ENCODE measurements at regions not wholly inside any gene's neighbourhood (a gene's known extent, or its start where the extent isn't known, plus 50 kb on each side); places are given as distances from the start of the nearest gene placed in this dataset.

GRCh38 chr18:24761765-24762164 is 301.3 kb downstream of the HRH4 start:
- CTCF ChIA-PET: no interaction called here
- H3K27me3 Mint-ChIP-seq: peaks cover 3% of the 10 kb centered on the region
- no peaks in the 10 kb centered on the region for H3K4me1 Mint-ChIP-seq
- no peaks in the 10 kb centered on the region for H3K9me3 Mint-ChIP-seq (ENCODE audit: low read depth)
- H3K27ac Mint-ChIP-seq: no peak overlapping the region
- DNase-seq: no peak
- no peak overlapping the region for H3K4me3 Mint-ChIP-seq
- no peak for ATAC-seq
- no peaks in the 10 kb centered on the region for H3K36me3 Mint-ChIP-seq

GRCh38 chr18:24762511-24762910 is 302.1 kb downstream of the HRH4 start:
- H3K4me1 Mint-ChIP-seq: no peaks in the 10 kb centered on the region
- H3K4me3 Mint-ChIP-seq: no peak overlapping the region
- H3K27me3 Mint-ChIP-seq: peaks cover 3% of the 10 kb centered on the region
- DNase-seq (no peak), ATAC-seq (no peak)
- no peak overlapping the region for H3K27ac Mint-ChIP-seq
- no peaks in the 10 kb centered on the region for H3K36me3 Mint-ChIP-seq
- H3K9me3 Mint-ChIP-seq (ENCODE audit: low read depth): no peaks in the 10 kb centered on the region
- CTCF ChIA-PET: no interaction called here

GRCh38 chr18:24763765-24764513 is 303.5 kb downstream of the HRH4 start:
- CTCF ChIA-PET: no interaction called here
- H3K27ac Mint-ChIP-seq: no peak overlapping the region
- DNase-seq (no peak), ATAC-seq (no peak)
- H3K27me3 Mint-ChIP-seq: peaks cover 5% of the 10 kb centered on the region
- no peaks in the 10 kb centered on the region for H3K4me1 Mint-ChIP-seq
- peaks cover under 1% of the 10 kb centered on the region for H3K9me3 Mint-ChIP-seq (ENCODE audit: low read depth)
- H3K4me3 Mint-ChIP-seq: no peak overlapping the region
- H3K36me3 Mint-ChIP-seq: no peaks in the 10 kb centered on the region

- H3K4me3 Mint-ChIP-seq: no peak overlapping the region
- DNase-seq: no peak
- H3K27ac Mint-ChIP-seq: no peak overlapping the region
- CTCF ChIA-PET: no interaction called here
- H3K36me3 Mint-ChIP-seq: no peaks in the 10 kb centered on the region
- ATAC-seq: no peak
- peaks cover 5% of the 10 kb centered on the region for H3K27me3 Mint-ChIP-seq
- no peaks in the 10 kb centered on the region for H3K4me1 Mint-ChIP-seq
- peaks cover 2% of the 10 kb centered on the region for H3K9me3 Mint-ChIP-seq (ENCODE audit: low read depth)
Observed at GRCh38 chr18:24764766-24765165, 304.3 kb downstream of the HRH4 start.

DNA sequence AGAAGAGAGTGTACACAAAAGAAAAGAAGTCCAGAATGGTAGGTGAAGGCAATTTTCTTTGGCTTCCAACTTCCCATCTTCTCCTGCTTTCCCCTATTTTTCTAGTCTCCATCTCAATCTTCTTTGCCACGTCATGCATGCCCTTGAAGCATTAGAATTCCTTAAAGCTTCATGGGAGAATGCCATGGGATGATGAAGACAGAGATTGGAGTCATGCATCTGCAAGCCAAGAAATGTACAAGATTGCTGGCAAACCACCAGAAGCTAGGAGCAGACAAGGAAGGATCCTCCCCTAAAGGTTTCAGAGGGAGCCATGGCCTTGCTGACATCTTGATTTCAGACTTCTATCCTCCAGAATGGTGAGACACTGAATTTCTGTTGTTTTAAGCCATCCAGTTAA is 305.9 kb downstream of the HRH4 start:
- no peaks in the 10 kb centered on the region for H3K4me1 Mint-ChIP-seq
- H3K27ac Mint-ChIP-seq: no peak overlapping the region
- H3K27me3 Mint-ChIP-seq: peaks cover 5% of the 10 kb centered on the region
- CTCF ChIA-PET: no interaction called here
- H3K9me3 Mint-ChIP-seq (ENCODE audit: low read depth): peaks cover 2% of the 10 kb centered on the region
- ATAC-seq: no peak
- DNase-seq: no peak
- no peak overlapping the region for H3K4me3 Mint-ChIP-seq
- H3K36me3 Mint-ChIP-seq: no peaks in the 10 kb centered on the region

GRCh38 chr18:24770311-24771024 is 310.0 kb downstream of the HRH4 start:
- Mint-ChIP-seq H3K9me3 (ENCODE audit: low read depth) (peaks cover 2% of the 10 kb centered on the region), H3K4me3 (no peak overlapping the region), H3K27me3 (peaks cover 2% of the 10 kb centered on the region), H3K36me3 (no peaks in the 10 kb centered on the region), H3K4me1 (no peaks in the 10 kb centered on the region), H3K27ac (no peak overlapping the region)
- DNase-seq (no peak), ATAC-seq (no peak)
- CTCF ChIA-PET: no interaction called here

DNA sequence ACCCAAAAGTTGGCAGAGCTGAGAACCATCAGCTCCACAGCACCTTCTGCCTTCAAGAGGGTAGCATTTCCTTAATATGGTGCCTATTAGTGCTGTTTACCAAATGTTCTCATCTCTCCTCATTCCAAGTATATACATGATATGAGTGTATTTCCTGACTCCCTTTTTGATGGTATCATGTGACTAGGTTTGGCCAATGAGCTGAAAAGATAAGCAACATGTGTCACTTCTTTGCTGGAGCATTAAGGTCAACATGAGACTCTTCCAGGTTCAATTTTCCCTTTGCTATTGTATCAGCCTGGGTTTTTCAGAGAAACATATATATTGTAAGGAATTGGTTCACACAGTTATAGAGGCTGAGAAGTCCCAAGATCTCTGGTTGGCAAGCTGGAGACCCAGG is 310.9 kb downstream of the HRH4 start:
- H3K27ac Mint-ChIP-seq: no peak overlapping the region
- H3K4me3 Mint-ChIP-seq: no peak overlapping the region
- CTCF ChIA-PET: no interaction called here
- no peaks in the 10 kb centered on the region for H3K4me1 Mint-ChIP-seq
- H3K36me3 Mint-ChIP-seq: no peaks in the 10 kb centered on the region
- H3K27me3 Mint-ChIP-seq: peaks cover 2% of the 10 kb centered on the region
- DNase-seq (no peak), ATAC-seq (no peak)
- peaks cover 2% of the 10 kb centered on the region for H3K9me3 Mint-ChIP-seq (ENCODE audit: low read depth)

DNA sequence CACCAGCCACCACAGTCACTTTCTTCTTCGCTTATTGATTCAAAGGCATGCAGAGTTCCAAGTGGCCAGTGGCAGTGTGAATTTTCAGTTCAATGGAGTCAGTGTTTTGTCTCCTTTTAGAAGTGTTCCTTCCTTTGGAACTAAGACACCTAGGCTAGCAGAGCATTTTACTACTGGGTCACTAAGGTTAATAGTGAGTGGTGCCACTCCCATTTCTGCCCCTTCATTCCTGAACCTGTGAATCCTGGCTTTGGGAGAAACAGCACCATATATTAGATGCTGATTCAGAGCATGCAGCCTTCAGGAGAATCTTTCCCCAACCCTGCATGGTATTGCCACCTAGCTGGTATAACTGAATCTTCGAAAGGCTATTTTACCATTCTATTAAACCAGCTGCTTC is 312.7 kb downstream of the HRH4 start:
- H3K9me3 Mint-ChIP-seq (ENCODE audit: low read depth): peaks cover 2% of the 10 kb centered on the region
- DNase-seq (no peak), ATAC-seq (no peak)
- H3K27me3 Mint-ChIP-seq: peaks cover 2% of the 10 kb centered on the region
- no peaks in the 10 kb centered on the region for H3K36me3 Mint-ChIP-seq
- CTCF ChIA-PET: no interaction called here
- no peak overlapping the region for H3K4me3 Mint-ChIP-seq
- H3K27ac Mint-ChIP-seq: no peak overlapping the region
- no peaks in the 10 kb centered on the region for H3K4me1 Mint-ChIP-seq

DNA sequence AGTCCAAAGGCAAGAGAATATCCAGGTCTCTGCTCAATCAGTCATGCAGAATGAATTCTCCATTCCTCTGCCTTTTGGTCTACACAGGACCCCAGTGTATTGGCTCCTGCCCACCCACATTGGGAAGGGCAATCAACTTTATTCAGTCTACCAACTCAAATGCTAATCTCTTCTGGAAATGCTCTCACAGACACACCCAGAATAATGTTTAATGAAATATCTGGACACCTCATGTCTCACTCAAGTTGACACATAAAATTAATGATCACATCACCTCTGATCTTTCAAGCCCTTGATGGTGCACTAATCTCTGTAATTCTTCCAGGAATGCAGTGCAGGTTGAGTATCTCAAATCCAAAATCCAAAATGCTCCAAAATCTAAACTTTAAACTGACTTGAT is 315.6 kb downstream of the HRH4 start:
- Mint-ChIP-seq H3K4me1 (no peaks in the 10 kb centered on the region), H3K27ac (no peak overlapping the region), H3K27me3 (no peaks in the 10 kb centered on the region), H3K36me3 (no peaks in the 10 kb centered on the region), H3K4me3 (no peak overlapping the region), H3K9me3 (ENCODE audit: low read depth) (no peaks in the 10 kb centered on the region)
- CTCF ChIA-PET: no interaction called here
- ATAC-seq (no peak), DNase-seq (no peak)

DNA sequence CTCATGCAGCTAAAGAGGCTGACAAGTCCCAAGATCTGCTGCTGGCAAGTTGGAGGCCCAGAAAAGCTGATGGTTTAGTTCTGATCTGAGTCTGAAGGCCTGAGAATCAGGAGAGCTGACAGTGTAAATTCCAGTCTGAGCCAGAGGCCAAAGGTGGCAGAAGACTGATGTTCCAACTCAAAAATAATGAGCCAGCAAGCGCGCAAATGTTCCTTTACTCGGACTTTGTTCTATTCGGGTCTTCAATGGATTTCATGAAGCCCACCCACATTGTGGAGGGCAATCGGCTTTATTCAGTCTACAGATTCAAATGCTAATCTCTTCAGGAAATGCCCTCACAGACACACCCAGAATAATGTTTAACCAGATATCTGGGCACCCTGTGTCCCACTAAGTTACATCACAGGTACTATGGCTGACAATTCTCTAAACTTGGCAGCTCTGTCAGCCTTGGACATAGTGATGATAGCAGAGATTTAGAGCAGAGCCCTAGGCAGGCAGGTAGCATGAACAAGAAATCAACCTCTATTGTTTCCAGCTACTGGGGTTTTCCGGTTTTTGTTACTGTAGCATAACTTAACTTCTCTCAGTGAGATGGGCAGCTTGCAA is 318.5 kb downstream of the HRH4 start:
- Mint-ChIP-seq H3K27ac (no peak overlapping the region), H3K4me3 (no peak overlapping the region), H3K4me1 (no peaks in the 10 kb centered on the region), H3K36me3 (no peaks in the 10 kb centered on the region), H3K27me3 (no peaks in the 10 kb centered on the region), H3K9me3 (ENCODE audit: low read depth) (no peaks in the 10 kb centered on the region)
- CTCF ChIA-PET: no interaction called here
- DNase-seq (no peak), ATAC-seq (no peak)

- H3K4me3 Mint-ChIP-seq: no peak overlapping the region
- H3K36me3 Mint-ChIP-seq: no peaks in the 10 kb centered on the region
- ATAC-seq (no peak), DNase-seq (no peak)
- H3K4me1 Mint-ChIP-seq: no peaks in the 10 kb centered on the region
- CTCF ChIA-PET: no interaction called here
- H3K27ac Mint-ChIP-seq: no peak overlapping the region
- H3K27me3 Mint-ChIP-seq: no peaks in the 10 kb centered on the region
- no peaks in the 10 kb centered on the region for H3K9me3 Mint-ChIP-seq (ENCODE audit: low read depth)
Observed at GRCh38 chr18:24782566-24782965, 322.1 kb downstream of the HRH4 start.

DNA sequence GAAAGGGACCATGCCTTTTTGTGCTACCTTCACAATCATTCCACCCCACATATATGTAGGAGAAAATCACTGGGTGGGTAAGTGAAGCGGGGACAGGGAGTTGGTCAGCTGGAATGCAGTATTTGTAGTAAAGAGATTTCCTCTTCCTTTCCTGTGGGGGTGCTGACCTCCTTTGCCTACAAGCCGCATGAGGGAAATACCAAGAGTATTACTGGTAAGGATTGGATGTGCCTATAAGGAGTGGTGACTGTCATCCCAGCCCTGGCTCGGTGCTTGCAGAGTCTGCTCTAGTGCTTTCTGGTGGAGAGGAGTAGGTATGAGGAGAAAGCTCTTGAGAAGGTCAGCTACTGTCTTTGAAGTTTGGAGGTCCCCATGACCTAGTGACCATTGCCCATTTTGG is 324.6 kb downstream of the HRH4 start:
- no peak overlapping the region for H3K27ac Mint-ChIP-seq
- no peaks in the 10 kb centered on the region for H3K4me1 Mint-ChIP-seq
- CTCF ChIA-PET: no interaction called here
- H3K4me3 Mint-ChIP-seq: no peak overlapping the region
- H3K27me3 Mint-ChIP-seq: no peaks in the 10 kb centered on the region
- DNase-seq (no peak), ATAC-seq (no peak)
- H3K36me3 Mint-ChIP-seq: no peaks in the 10 kb centered on the region
- H3K9me3 Mint-ChIP-seq (ENCODE audit: low read depth): no peaks in the 10 kb centered on the region

- Mint-ChIP-seq H3K36me3 (no peaks in the 10 kb centered on the region), H3K27me3 (no peaks in the 10 kb centered on the region), H3K27ac (no peak overlapping the region), H3K4me3 (no peak overlapping the region), H3K9me3 (ENCODE audit: low read depth) (no peaks in the 10 kb centered on the region), H3K4me1 (no peaks in the 10 kb centered on the region)
- CTCF ChIA-PET: no interaction called here
- ATAC-seq: no peak
- no peak for DNase-seq
Observed at GRCh38 chr18:24786027-24786426, 325.6 kb downstream of the HRH4 start.

DNA sequence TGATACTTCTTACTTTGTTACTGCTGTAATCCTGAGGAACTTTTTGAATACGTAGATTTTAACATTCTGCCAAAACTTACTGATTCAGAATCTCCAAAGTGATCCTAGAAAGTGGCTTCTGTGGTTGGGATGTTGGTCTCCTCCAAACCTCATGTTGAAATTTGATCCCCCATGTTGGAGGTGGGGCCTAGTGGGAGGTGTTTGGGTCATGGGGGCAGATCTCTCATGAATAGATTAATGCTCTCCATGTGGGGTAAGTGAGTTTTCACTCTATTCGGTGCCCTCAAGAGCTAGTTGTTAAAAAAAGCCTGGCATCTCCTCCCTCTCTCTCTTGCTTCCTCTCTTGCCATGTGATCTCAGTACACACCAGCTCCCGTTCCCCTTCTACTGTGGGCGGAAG is 329.9 kb downstream of the HRH4 start:
- Mint-ChIP-seq H3K27me3 (no peaks in the 10 kb centered on the region), H3K27ac (no peak overlapping the region), H3K36me3 (no peaks in the 10 kb centered on the region), H3K9me3 (ENCODE audit: low read depth) (no peaks in the 10 kb centered on the region), H3K4me1 (no peaks in the 10 kb centered on the region), H3K4me3 (no peak overlapping the region)
- DNase-seq (no peak), ATAC-seq (no peak)
- CTCF ChIA-PET: no interaction called here

All from activated CD8-positive, alpha-beta memory T cell treated with anti-CD3 and anti-CD28 coated beads, Interleukin-2, amount 10 ng/mL, durations not matched to agents 7 days and 5 days (primary cell).